GM18909 (cell line): ENCODE measurements at regions not wholly inside any gene's neighbourhood (a gene's known extent, or its start where the extent isn't known, plus 50 kb on each side); places are given as distances from the start of the nearest gene placed in this dataset.
"Not testable (repeated sequence)": the region's sequence is repeated elsewhere in the genome, so short reads cannot be mapped to it uniquely, and the experiment has no call there.

Source experiments
- ATAC-seq: cut with Tn5 transposase; IDR thresholded peaks from one replicate; pipeline ENCODE4 v1.9.1; 2021; ENCODE audit warnings: mild to moderate bottlenecking; ENCODE audit not compliant: unreplicated experiment, poor library complexity

- ATAC-seq = no peak
Measured at GRCh38 chr10:91000985-91001384, 80.1 kb upstream of the ANKRD1 start.

GRCh38 chr10:91002656-91003055 is 81.8 kb upstream of the ANKRD1 start:
- no peak for ATAC-seq

- not testable (repeated sequence) for ATAC-seq
Measured at GRCh38 chr10:91003379-91003778, 82.5 kb upstream of the ANKRD1 start.

- not testable (repeated sequence) for ATAC-seq
Measured at GRCh38 chr10:91005276-91005675, 84.4 kb upstream of the ANKRD1 start.

- peak; percentile 59 for ATAC-seq
Measured at GRCh38 chr10:91006001-91006751, 85.3 kb upstream of the ANKRD1 start.

- peak; percentile 89 for ATAC-seq
Measured at GRCh38 chr10:91006752-91007346, 86.0 kb upstream of the ANKRD1 start.

GRCh38 chr10:91007655-91008054 is 86.8 kb upstream of the ANKRD1 start:
- no peak for ATAC-seq

- no peak for ATAC-seq
Measured at GRCh38 chr10:91009121-91009520, 88.2 kb upstream of the ANKRD1 start.

GRCh38 chr10:91010952-91011351 is 90.1 kb upstream of the ANKRD1 start:
- no peak for ATAC-seq

- ATAC-seq = no peak
Measured at GRCh38 chr10:91012502-91012901, 91.6 kb upstream of the ANKRD1 start.

- ATAC-seq = no peak
Measured at GRCh38 chr10:91013985-91014384, 93.1 kb upstream of the ANKRD1 start.

- no peak for ATAC-seq
Measured at GRCh38 chr10:91017198-91017597, 96.3 kb upstream of the ANKRD1 start.

GRCh38 chr10:91021901-91022300 is 101.0 kb upstream of the ANKRD1 start:
- no peak for ATAC-seq

- ATAC-seq = no peak
Measured at GRCh38 chr10:91022390-91022789, 101.5 kb upstream of the ANKRD1 start.

- no peak for ATAC-seq
Measured at GRCh38 chr10:91022924-91023699, 102.2 kb upstream of the ANKRD1 start.

GRCh38 chr10:91023700-91024398 is 103.0 kb upstream of the ANKRD1 start:
- no peak for ATAC-seq

GRCh38 chr10:91024541-91024940 is 103.7 kb upstream of the ANKRD1 start:
- ATAC-seq = no peak

- ATAC-seq = no peak
Measured at GRCh38 chr10:91032611-91033206, 111.8 kb upstream of the ANKRD1 start.

- no peak for ATAC-seq
Measured at GRCh38 chr10:91033324-91033950, 112.5 kb upstream of the ANKRD1 start.

- ATAC-seq = no peak
Measured at GRCh38 chr10:91034042-91034441, 113.2 kb upstream of the ANKRD1 start.
